ENCODE measurements at regions not wholly inside any gene's neighbourhood (a gene's known extent, or its start where the extent isn't known, plus 50 kb on each side); places are given as distances from the start of the nearest gene placed in this dataset.

GRCh38 chr21:14903172-14903865 lies 161.5 kb downstream of the NRIP1 start:
- Mint-ChIP-seq H3K4me3 (no peak overlapping the region), H3K9me3 (peaks cover 0 to 2% (median 0%) of the 10 kb centered on the region in 5 donors), H3K27me3 (no peaks in the 10 kb centered on the region), H3K27ac (no peak overlapping the region), H3K36me3 (no peaks in the 10 kb centered on the region), H3K4me1 (no peaks in the 10 kb centered on the region)
- Histone ChIP-seq H3K27me3 (ENCODE audit: insufficient read depth, low read length, poor library complexity, severe bottlenecking) (no peaks in the 10 kb centered on the region), H3K36me3 (ENCODE audit: insufficient read depth, low read length) (no peaks in the 10 kb centered on the region), H3K27ac (ENCODE audit: low read depth, low read length) (no peak overlapping the region), H3K9me3 (ENCODE audit: low read length) (no peaks in the 10 kb centered on the region), H3K4me1 (ENCODE audit: insufficient read depth, low read length) (no peaks in the 10 kb centered on the region), H3K4me3 (ENCODE audit: low read length) (no peak overlapping the region)
- POLR2A ChIA-PET, result no interaction called here
- CTCF ChIA-PET, result no interaction called here
- DNase-seq, result no peak

GRCh38 chr21:14901482-14901958 lies 163.3 kb downstream of the NRIP1 start:
- Histone ChIP-seq H3K9me3 (ENCODE audit: low read length) (no peaks in the 10 kb centered on the region), H3K4me3 (ENCODE audit: low read length) (no peak overlapping the region), H3K4me1 (ENCODE audit: insufficient read depth, low read length) (no peaks in the 10 kb centered on the region), H3K27ac (ENCODE audit: low read depth, low read length) (no peak overlapping the region), H3K27me3 (ENCODE audit: insufficient read depth, low read length, poor library complexity, severe bottlenecking) (no peaks in the 10 kb centered on the region), H3K36me3 (ENCODE audit: insufficient read depth, low read length) (no peaks in the 10 kb centered on the region)
- Mint-ChIP-seq H3K4me1 (no peaks in the 10 kb centered on the region), H3K36me3 (no peaks in the 10 kb centered on the region), H3K4me3 (no peak overlapping the region), H3K9me3 (peaks cover 0 to 2% (median 0%) of the 10 kb centered on the region in 5 donors), H3K27ac (no peak overlapping the region), H3K27me3 (no peaks in the 10 kb centered on the region)
- no peak for DNase-seq
- ChIA-PET POLR2A (no interaction called here), CTCF (no interaction called here)

GRCh38 chr21:14900611-14901010 lies 164.2 kb downstream of the NRIP1 start:
- no peaks in the 10 kb centered on the region for H3K4me1 ChIP-seq (ENCODE audit: insufficient read depth, low read length)
- Mint-ChIP-seq H3K27me3 (no peaks in the 10 kb centered on the region), H3K27ac (no peak overlapping the region), H3K36me3 (no peaks in the 10 kb centered on the region), H3K4me1 (no peaks in the 10 kb centered on the region), H3K9me3 (peaks cover 0 to 2% (median 0%) of the 10 kb centered on the region in 5 donors), H3K4me3 (no peak overlapping the region)
- no peaks in the 10 kb centered on the region for H3K27me3 ChIP-seq (ENCODE audit: insufficient read depth, low read length, poor library complexity, severe bottlenecking)
- no peak overlapping the region for H3K27ac ChIP-seq (ENCODE audit: low read depth, low read length)
- no peaks in the 10 kb centered on the region for H3K9me3 ChIP-seq (ENCODE audit: low read length)
- no peak for DNase-seq
- H3K4me3 ChIP-seq (ENCODE audit: low read length), result no peak overlapping the region
- CTCF ChIA-PET, result no interaction called here
- POLR2A ChIA-PET, result no interaction called here
- H3K36me3 ChIP-seq (ENCODE audit: insufficient read depth, low read length), result no peaks in the 10 kb centered on the region

- H3K4me1 ChIP-seq (ENCODE audit: insufficient read depth, low read length), result no peaks in the 10 kb centered on the region
- no peaks in the 10 kb centered on the region for H3K27me3 ChIP-seq (ENCODE audit: insufficient read depth, low read length, poor library complexity, severe bottlenecking)
- H3K27me3 Mint-ChIP-seq, result no peaks in the 10 kb centered on the region
- no peaks in the 10 kb centered on the region for H3K36me3 Mint-ChIP-seq
- no peak for DNase-seq
- ChIA-PET CTCF (no interaction called here), POLR2A (no interaction called here)
- H3K27ac ChIP-seq (ENCODE audit: low read depth, low read length), result no peak overlapping the region
- H3K27ac Mint-ChIP-seq, result no peak overlapping the region
- no peak overlapping the region for H3K4me3 Mint-ChIP-seq
- H3K4me3 ChIP-seq (ENCODE audit: low read length), result no peak overlapping the region
- H3K9me3 Mint-ChIP-seq, result peaks cover 0 to 2% (median 0%) of the 10 kb centered on the region in 5 donors
- no peaks in the 10 kb centered on the region for H3K4me1 Mint-ChIP-seq
- no peaks in the 10 kb centered on the region for H3K36me3 ChIP-seq (ENCODE audit: insufficient read depth, low read length)
- H3K9me3 ChIP-seq (ENCODE audit: low read length), result no peaks in the 10 kb centered on the region
Observed at GRCh38 chr21:14900058-14900457, 164.7 kb downstream of the NRIP1 start.

GRCh38 chr21:14895792-14896191 lies 169.0 kb downstream of the NRIP1 start:
- Histone ChIP-seq H3K4me3 (ENCODE audit: low read length) (no peak overlapping the region), H3K27ac (ENCODE audit: low read depth, low read length) (no peak overlapping the region), H3K36me3 (ENCODE audit: insufficient read depth, low read length) (no peaks in the 10 kb centered on the region), H3K4me1 (ENCODE audit: insufficient read depth, low read length) (no peaks in the 10 kb centered on the region), H3K27me3 (ENCODE audit: insufficient read depth, low read length, poor library complexity, severe bottlenecking) (no peaks in the 10 kb centered on the region), H3K9me3 (ENCODE audit: low read length) (no peaks in the 10 kb centered on the region)
- H3K4me1 Mint-ChIP-seq, result no peaks in the 10 kb centered on the region
- H3K9me3 Mint-ChIP-seq, result no peaks in the 10 kb centered on the region
- no peak overlapping the region for H3K27ac Mint-ChIP-seq
- no peak for DNase-seq
- CTCF ChIA-PET, result no interaction called here
- H3K4me3 Mint-ChIP-seq, result no peak overlapping the region
- H3K36me3 Mint-ChIP-seq, result peaks cover 0 to 2% (median 0%) of the 10 kb centered on the region in 3 donors
- POLR2A ChIA-PET, result no interaction called here
- peaks cover 2 to 4% of the 10 kb centered on the region in 2 donors for H3K27me3 Mint-ChIP-seq

GRCh38 chr21:14890141-14890540 lies 174.7 kb downstream of the NRIP1 start:
- no peaks in the 10 kb centered on the region for H3K27me3 ChIP-seq (ENCODE audit: insufficient read depth, low read length, poor library complexity, severe bottlenecking)
- POLR2A ChIA-PET, result no interaction called here
- H3K4me1 ChIP-seq (ENCODE audit: insufficient read depth, low read length), result no peaks in the 10 kb centered on the region
- H3K4me1 Mint-ChIP-seq, result no peaks in the 10 kb centered on the region
- no peak overlapping the region for H3K27ac ChIP-seq (ENCODE audit: low read depth, low read length)
- peaks cover 2 to 4% of the 10 kb centered on the region in 2 donors for H3K27me3 Mint-ChIP-seq
- no peaks in the 10 kb centered on the region for H3K9me3 ChIP-seq (ENCODE audit: low read length)
- H3K36me3 Mint-ChIP-seq, result peaks cover 0 to 2% (median 0%) of the 10 kb centered on the region in 3 donors
- no peak overlapping the region for H3K4me3 Mint-ChIP-seq
- H3K36me3 ChIP-seq (ENCODE audit: insufficient read depth, low read length), result no peaks in the 10 kb centered on the region
- H3K9me3 Mint-ChIP-seq, result no peaks in the 10 kb centered on the region
- no peak overlapping the region for H3K27ac Mint-ChIP-seq
- no peak overlapping the region for H3K4me3 ChIP-seq (ENCODE audit: low read length)
- CTCF ChIA-PET, result no interaction called here
- no peak for DNase-seq

- no peaks in the 10 kb centered on the region for H3K27me3 ChIP-seq (ENCODE audit: insufficient read depth, low read length, poor library complexity, severe bottlenecking)
- H3K9me3 Mint-ChIP-seq, result no peaks in the 10 kb centered on the region
- no peak overlapping the region for H3K4me3 Mint-ChIP-seq
- H3K27ac Mint-ChIP-seq, result no peak overlapping the region
- H3K4me1 ChIP-seq (ENCODE audit: insufficient read depth, low read length), result no peaks in the 10 kb centered on the region
- no peaks in the 10 kb centered on the region for H3K36me3 ChIP-seq (ENCODE audit: insufficient read depth, low read length)
- no peak overlapping the region for H3K27ac ChIP-seq (ENCODE audit: low read depth, low read length)
- H3K9me3 ChIP-seq (ENCODE audit: low read length), result no peaks in the 10 kb centered on the region
- no peaks in the 10 kb centered on the region for H3K4me1 Mint-ChIP-seq
- H3K4me3 ChIP-seq (ENCODE audit: low read length), result no peak overlapping the region
- POLR2A ChIA-PET, result no interaction called here
- peaks cover 2 to 4% of the 10 kb centered on the region in 2 donors for H3K27me3 Mint-ChIP-seq
- CTCF ChIA-PET, result no interaction called here
- DNase-seq, result no peak
- H3K36me3 Mint-ChIP-seq, result peaks cover 0 to 2% (median 0%) of the 10 kb centered on the region in 3 donors
Observed at GRCh38 chr21:14889080-14889810, 175.6 kb downstream of the NRIP1 start.

GRCh38 chr21:14888202-14888601 lies 176.6 kb downstream of the NRIP1 start:
- H3K9me3 ChIP-seq (ENCODE audit: low read length), result no peaks in the 10 kb centered on the region
- no peaks in the 10 kb centered on the region for H3K4me1 ChIP-seq (ENCODE audit: insufficient read depth, low read length)
- Mint-ChIP-seq H3K27ac (no peak overlapping the region), H3K27me3 (peaks cover 2 to 4% of the 10 kb centered on the region in 2 donors), H3K4me3 (no peak overlapping the region), H3K36me3 (peaks cover 0 to 2% (median 0%) of the 10 kb centered on the region in 3 donors), H3K9me3 (no peaks in the 10 kb centered on the region), H3K4me1 (no peaks in the 10 kb centered on the region)
- H3K27me3 ChIP-seq (ENCODE audit: insufficient read depth, low read length, poor library complexity, severe bottlenecking), result no peaks in the 10 kb centered on the region
- H3K36me3 ChIP-seq (ENCODE audit: insufficient read depth, low read length), result no peaks in the 10 kb centered on the region
- no peak for DNase-seq
- no peak overlapping the region for H3K27ac ChIP-seq (ENCODE audit: low read depth, low read length)
- CTCF ChIA-PET, result no interaction called here
- POLR2A ChIA-PET, result no interaction called here
- H3K4me3 ChIP-seq (ENCODE audit: low read length), result no peak overlapping the region

All from CD8-positive, alpha-beta memory T cell (primary cell).